ENCODE measurements at regions not wholly inside any gene's neighbourhood (a gene's known extent, or its start where the extent isn't known, plus 50 kb on each side); places are given as distances from the start of the nearest gene placed in this dataset.

- no peak for TF ChIP-seq ELK1 (IDR thresholded peaks at IDR 0.05; ENCODE audit: borderline replicate concordance, low read depth, low read length)
- no peak for TF ChIP-seq CTCF (conservative IDR thresholded peaks at IDR 0.05; ENCODE audit: low read depth, low read length)
- no peak for TF ChIP-seq MAFK (IDR thresholded peaks at IDR 0.05; ENCODE audit: low read depth, low read length)
- no peak for TF ChIP-seq POLR2A (IDR thresholded peaks at IDR 0.05; ENCODE audit: low read depth, low read length)
- TF ChIP-seq BHLHE40 (IDR thresholded peaks at IDR 0.05; ENCODE audit: low read depth, low read length), result no peak
- no peak for TF ChIP-seq RAD21 (IDR thresholded peaks at IDR 0.05; ENCODE audit: low read length)
- TF ChIP-seq SMC3 (IDR thresholded peaks at IDR 0.05; ENCODE audit: low read depth, low read length), result no peak
- TF ChIP-seq CHD1 (IDR thresholded peaks at IDR 0.05; ENCODE audit: low read depth, low read length), result no peak
- no peak for TF ChIP-seq RFX5 (IDR thresholded peaks at IDR 0.05; ENCODE audit: low read depth, low read length)
- no peak for TF ChIP-seq RCOR1 (IDR thresholded peaks at IDR 0.05; ENCODE audit: insufficient replicate concordance, low read length)
- TF ChIP-seq MXI1 (IDR thresholded peaks at IDR 0.05; ENCODE audit: borderline replicate concordance, low read depth, low read length), result no peak
- no peak for TF ChIP-seq MAZ (IDR thresholded peaks at IDR 0.05; ENCODE audit: borderline replicate concordance, low read depth, low read length)
- TF ChIP-seq CEBPB (IDR thresholded peaks at IDR 0.05; ENCODE audit: low read depth, low read length), result no peak
- no peak for TF ChIP-seq FOS (IDR thresholded peaks at IDR 0.05; ENCODE audit: low read depth, low read length)
Observed at GRCh38 chr2:222025881-222026271, 272.9 kb downstream of the PAX3 start.
